ENCODE measurements at regions not wholly inside any gene's neighbourhood (a gene's known extent, or its start where the extent isn't known, plus 50 kb on each side); places are given as distances from the start of the nearest gene placed in this dataset.

DNA sequence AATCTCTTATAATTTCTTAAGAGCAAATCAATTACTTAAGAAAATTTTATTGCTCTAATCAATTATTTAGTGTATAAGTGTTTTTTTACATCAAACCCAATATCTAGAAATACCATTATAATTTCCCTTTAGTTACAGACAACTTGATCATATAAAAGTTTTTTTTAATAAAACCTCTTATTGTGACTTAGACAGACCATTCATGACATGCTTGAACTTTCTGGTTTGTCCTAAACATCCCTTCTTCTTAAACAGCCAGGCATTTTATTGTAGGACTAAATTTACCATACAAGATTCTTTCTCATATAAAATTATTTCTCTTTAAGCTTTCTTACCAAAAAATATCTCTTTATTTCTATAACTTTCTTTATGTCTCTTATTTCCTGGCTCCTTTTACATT lies 164.5 kb downstream of the SUCNR1 start:
- DNase-seq: no peak
- H3K36me3 ChIP-seq (replicated peaks in 1 of 2; ENCODE audit: control insufficient read depth in 1 of 2, insufficient read depth in 2 of 2, low read length in 2 of 2): no peaks in the 10 kb centered on the region
- peaks cover 2 to 31% (median 13%) of the 10 kb centered on the region in 7 donors for H3K9me3 Mint-ChIP-seq
- H3K4me3 ChIP-seq (replicated peaks in 1 of 3; ENCODE audit: low read depth in 2 of 3, low read length in 3 of 3): no peak overlapping the region
- no peak overlapping the region for H3K27ac ChIP-seq (ENCODE audit: low read depth in 1 of 2, low read length in 2 of 2)
- no peak overlapping the region for H2AFZ ChIP-seq (ENCODE audit: insufficient read depth, low read depth, low read length, poor library complexity, severe bottlenecking)
- no peaks in the 10 kb centered on the region for H3K4me1 ChIP-seq (ENCODE audit: control insufficient read depth in 1 of 2, insufficient read depth in 2 of 2, low read length in 2 of 2)
- no peaks in the 10 kb centered on the region for H3K36me3 Mint-ChIP-seq
- TF ChIP-seq, protein P1, sequence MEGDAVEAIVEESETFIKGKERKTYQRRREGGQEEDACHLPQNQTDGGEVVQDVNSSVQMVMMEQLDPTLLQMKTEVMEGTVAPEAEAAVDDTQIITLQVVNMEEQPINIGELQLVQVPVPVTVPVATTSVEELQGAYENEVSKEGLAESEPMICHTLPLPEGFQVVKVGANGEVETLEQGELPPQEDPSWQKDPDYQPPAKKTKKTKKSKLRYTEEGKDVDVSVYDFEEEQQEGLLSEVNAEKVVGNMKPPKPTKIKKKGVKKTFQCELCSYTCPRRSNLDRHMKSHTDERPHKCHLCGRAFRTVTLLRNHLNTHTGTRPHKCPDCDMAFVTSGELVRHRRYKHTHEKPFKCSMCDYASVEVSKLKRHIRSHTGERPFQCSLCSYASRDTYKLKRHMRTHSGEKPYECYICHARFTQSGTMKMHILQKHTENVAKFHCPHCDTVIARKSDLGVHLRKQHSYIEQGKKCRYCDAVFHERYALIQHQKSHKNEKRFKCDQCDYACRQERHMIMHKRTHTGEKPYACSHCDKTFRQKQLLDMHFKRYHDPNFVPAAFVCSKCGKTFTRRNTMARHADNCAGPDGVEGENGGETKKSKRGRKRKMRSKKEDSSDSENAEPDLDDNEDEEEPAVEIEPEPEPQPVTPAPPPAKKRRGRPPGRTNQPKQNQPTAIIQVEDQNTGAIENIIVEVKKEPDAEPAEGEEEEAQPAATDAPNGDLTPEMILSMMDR (IDR thresholded peaks at IDR 0.05): no peak
- no peak overlapping the region for H3K9ac ChIP-seq (ENCODE audit: insufficient read depth, low read length, poor library complexity, severe bottlenecking)
- no peak overlapping the region for H3K4me2 ChIP-seq (replicated peaks; ENCODE audit: extremely low read depth, low read length, poor library complexity, severe bottlenecking)
- peaks cover 0 to 3% of the 10 kb centered on the region in 2 donors for H3K9me3 ChIP-seq (replicated peaks in 1 of 2; ENCODE audit: control insufficient read depth in 1 of 2, insufficient read depth in 1 of 2, low read length in 2 of 2)
- intact Hi-C loops (cut with micrococcal nuclease): no loop called here
- H3K27me3 ChIP-seq (ENCODE audit: control insufficient read depth in 2 of 2, insufficient read depth in 2 of 2, low read length in 2 of 2): no peaks in the 10 kb centered on the region
- no peak overlapping the region for H3K27ac Mint-ChIP-seq
- H3K27me3 Mint-ChIP-seq (ENCODE audit: low read depth in 3 of 3): no peaks in the 10 kb centered on the region
- H3K4me1 Mint-ChIP-seq: no peaks in the 10 kb centered on the region
- no peaks in the 10 kb centered on the region for H4K20me1 ChIP-seq (ENCODE audit: insufficient read depth, low read length)
- no peaks in the 10 kb centered on the region for H3K79me2 ChIP-seq (ENCODE audit: insufficient read depth, low read length)
- H3K4me3 Mint-ChIP-seq: no peak overlapping the region

DNA sequence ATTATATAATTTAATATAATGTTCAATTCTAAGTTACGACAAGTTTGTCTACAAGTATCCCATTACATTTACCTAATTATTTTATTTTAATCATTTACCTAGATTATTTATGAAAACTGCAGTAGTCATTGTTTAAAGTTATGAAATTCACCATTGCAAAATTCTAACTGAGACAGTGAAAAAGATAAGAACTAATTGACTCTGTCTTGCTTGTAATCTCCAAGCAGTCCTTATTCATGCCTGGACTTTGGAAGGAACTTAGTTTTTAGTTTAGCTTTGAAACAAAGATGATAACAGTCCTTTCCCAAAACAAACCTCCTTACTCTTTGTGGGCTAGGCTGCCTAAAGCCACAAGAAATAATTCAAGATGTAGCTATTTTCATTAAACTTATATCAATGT lies 165.0 kb downstream of the SUCNR1 start:
- Mint-ChIP-seq H3K27me3 (ENCODE audit: low read depth in 3 of 3) (no peaks in the 10 kb centered on the region), H3K4me3 (no peak overlapping the region), H3K9me3 (peaks cover 2 to 31% (median 11%) of the 10 kb centered on the region in 7 donors), H3K4me1 (no peaks in the 10 kb centered on the region), H3K27ac (no peak overlapping the region), H3K36me3 (no peaks in the 10 kb centered on the region)
- no peak overlapping the region for H3K4me2 ChIP-seq (replicated peaks; ENCODE audit: extremely low read depth, low read length, poor library complexity, severe bottlenecking)
- H3K4me1 ChIP-seq (ENCODE audit: control insufficient read depth in 1 of 2, insufficient read depth in 2 of 2, low read length in 2 of 2): no peaks in the 10 kb centered on the region
- intact Hi-C loops (cut with micrococcal nuclease): no loop called here
- no peak for DNase-seq
- no peak overlapping the region for H3K4me3 ChIP-seq (replicated peaks in 1 of 3; ENCODE audit: low read depth in 2 of 3, low read length in 3 of 3)
- no peaks in the 10 kb centered on the region for H3K79me2 ChIP-seq (ENCODE audit: insufficient read depth, low read length)
- no peak overlapping the region for H3K9ac ChIP-seq (ENCODE audit: insufficient read depth, low read length, poor library complexity, severe bottlenecking)
- H3K36me3 ChIP-seq (replicated peaks in 1 of 2; ENCODE audit: control insufficient read depth in 1 of 2, insufficient read depth in 2 of 2, low read length in 2 of 2): no peaks in the 10 kb centered on the region
- WGBS (ENCODE audit: insufficient coverage): no CpG with 5 or more reads among the region's 1 CpG
- TF ChIP-seq, protein P1 (IDR thresholded peaks at IDR 0.05): no peak
- H4K20me1 ChIP-seq (ENCODE audit: insufficient read depth, low read length): no peaks in the 10 kb centered on the region
- no peaks in the 10 kb centered on the region for H3K27me3 ChIP-seq (ENCODE audit: control insufficient read depth in 2 of 2, insufficient read depth in 2 of 2, low read length in 2 of 2)
- no peak overlapping the region for H2AFZ ChIP-seq (ENCODE audit: insufficient read depth, low read depth, low read length, poor library complexity, severe bottlenecking)
- H3K27ac ChIP-seq (ENCODE audit: low read depth in 1 of 2, low read length in 2 of 2): no peak overlapping the region
- peaks cover 0 to 3% of the 10 kb centered on the region in 2 donors for H3K9me3 ChIP-seq (replicated peaks in 1 of 2; ENCODE audit: control insufficient read depth in 1 of 2, insufficient read depth in 1 of 2, low read length in 2 of 2)

Data from CD14-positive monocyte (primary cell).